Endothelial cell of umbilical vein (primary cell): ENCODE measurements at regions not wholly inside any gene's neighbourhood (a gene's known extent, or its start where the extent isn't known, plus 50 kb on each side); places are given as distances from the start of the nearest gene placed in this dataset.
"Not testable (repeated sequence)": the region's sequence is repeated elsewhere in the genome, so short reads cannot be mapped to it uniquely, and the experiment has no call there.

Source experiments
- BruUV-seq: library from RNA; stranded (reverse); fragments of 400-500 nt; replicated peaks from 2 replicates; lab custom pipeline; 2021; lab: Mats Ljungman, UMichigan
- CTCF ChIA-PET: fragments of 300-600, 350-600 bp; sonication (Branson Sonifier 250); formaldehyde crosslinking; loops from one replicate; lab custom pipeline; 2021; ENCODE audit warnings: antibody characterized with exemption, inconsistent platforms; lab: Charles Lee
- POLR2A ChIA-PET: fragments of 300-600, 350-600 bp; sonication (Branson Sonifier 250); formaldehyde crosslinking; loops from one replicate; lab custom pipeline; 2021; ENCODE audit warnings: antibody characterized with exemption, inconsistent platforms; lab: Charles Lee
- DNase-seq: peaks from one replicate; pipeline ENCODE4 v3.0.0-alpha.2; 2011; ENCODE audit warnings: low read depth, low spot score
- FAIRE-seq: peaks from 2 replicates; lab custom pipeline; 2011; peaks lifted over from hg19 to GRCh38; lab: Jason Lieb, UNC
- H2AFZ ChIP-seq: 2 replicates; pipeline ENCODE4 v1.6.0; 2012; ENCODE audit warnings: low read depth, low read length, control low read depth, inconsistent platforms
- H3K27ac ChIP-seq: 2 replicates; pipeline ENCODE4 v1.5.1; 2011; ENCODE audit warnings: low read depth, mild to moderate bottlenecking, control low read depth, low read length, moderate library complexity; ENCODE audit not compliant: insufficient read depth
- H3K27me3 ChIP-seq, 2 experiments: 2 replicates each; pipeline versions ENCODE4 v1.6.0 to v1.6.1; 2011; ENCODE audit warnings: low read length in 2 of 2, mixed read lengths in 1 of 2; ENCODE audit not compliant: control insufficient read depth in 2 of 2, insufficient read depth in 2 of 2
- H3K36me3 ChIP-seq, 2 experiments: 2 replicates in 1 of 2; 3 replicates in 1 of 2; pipeline ENCODE4 v1.5.1; 2011; ENCODE audit warnings: low read length in 2 of 2, mild to moderate bottlenecking in 1 of 2, moderate library complexity in 1 of 2; ENCODE audit not compliant: control insufficient read depth in 2 of 2, insufficient read depth in 2 of 2; ENCODE audit errors: extremely low read depth in 1 of 2
- H3K4me1 ChIP-seq: 3 replicates; pipeline ENCODE4 v1.5.1; 2011; ENCODE audit warnings: mild to moderate bottlenecking, low read length; ENCODE audit not compliant: control insufficient read depth, insufficient read depth; ENCODE audit errors: extremely low read depth
- H3K4me2 ChIP-seq: 2 replicates; pipeline ENCODE4 v1.6.1; 2011; ENCODE audit warnings: low read length, control low read depth, mixed read lengths; ENCODE audit not compliant: insufficient read depth
- H3K4me3 ChIP-seq, 3 experiments: fragments of 200-600 bp in 1 of 3; sonication (generic), shearing (Covaris generic) in 1 of 3; replicated peaks in 1 of 3; 2 replicates each; pipeline ENCODE4 v1.5.1; 2011 to 2016; ENCODE audit warnings: control low read depth in 3 of 3, low read length in 3 of 3, mild to moderate bottlenecking in 2 of 3, inconsistent platforms in 1 of 3, low read depth in 1 of 3, moderate library complexity in 1 of 3; ENCODE audit not compliant: insufficient read depth in 1 of 3
- H3K79me2 ChIP-seq: 2 replicates; pipeline ENCODE4 v1.6.0; 2012; ENCODE audit warnings: low read length, inconsistent platforms; ENCODE audit not compliant: control insufficient read depth, insufficient read depth
- H3K9ac ChIP-seq: replicated peaks from 2 replicates; pipeline ENCODE3; 2011; ENCODE audit warnings: low read length, control low read depth; ENCODE audit not compliant: insufficient read depth; ENCODE audit errors: extremely low read depth
- H3K9me1 ChIP-seq: replicated peaks from 3 replicates; pipeline ENCODE4 v1.6.0; 2011; ENCODE audit warnings: mild to moderate bottlenecking, low read length; ENCODE audit not compliant: control insufficient read depth, insufficient read depth; ENCODE audit errors: extremely low read depth
- H3K9me3 ChIP-seq: replicated peaks from 2 replicates; pipeline ENCODE4 v1.5.1; 2012; ENCODE audit warnings: low read length, inconsistent platforms; ENCODE audit not compliant: control insufficient read depth, insufficient read depth
- H4K20me1 ChIP-seq: replicated peaks from 2 replicates; pipeline ENCODE3; 2011; ENCODE audit warnings: mild to moderate bottlenecking, low read length; ENCODE audit not compliant: control insufficient read depth, insufficient read depth; ENCODE audit errors: extremely low read depth
- dilution Hi-C: fragments of 300-500 bp; cut with MboI; formaldehyde crosslinking; loops from one replicate; pipeline ENCODE4 v1.15.0; 2019; ENCODE audit warnings: low sequenced_read_pairs; ENCODE audit not compliant: extremely low pct_ligation_motif_present
- intact Hi-C: fragments of 100-400 bp; cut with micrococcal nuclease; formaldehyde crosslinking; loops from one replicate; pipeline ENCODE4 v1.10.0; 2022

DNA sequence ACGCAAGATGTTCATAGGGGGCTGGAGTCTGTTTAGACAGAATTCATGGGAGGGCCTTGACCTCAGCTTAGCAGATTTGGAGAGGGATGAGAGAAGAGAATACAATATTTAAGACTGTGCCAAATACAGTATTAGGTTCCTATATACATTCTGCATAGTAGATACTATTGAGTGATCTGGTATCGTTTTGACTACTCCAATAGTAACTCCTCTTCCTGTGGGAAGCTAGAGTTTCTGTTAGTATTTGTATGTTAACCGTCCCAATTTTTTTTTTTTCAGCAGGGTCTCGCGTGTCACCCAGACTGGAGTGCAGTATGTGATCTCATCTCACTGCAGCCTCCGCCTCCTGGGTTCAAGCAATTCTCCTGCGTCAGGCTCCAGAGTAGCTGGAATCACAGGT lies 65.2 kb upstream of the FAM153A start:
- DNase-seq, intact Hi-C loops, POLR2A ChIA-PET, H3K4me2 ChIP-seq, FAIRE-seq, BruUV-seq, H3K9me1 ChIP-seq, CTCF ChIA-PET, H3K4me1 ChIP-seq, H3K4me3 ChIP-seq, H3K9ac ChIP-seq, H3K27ac ChIP-seq, H3K9me3 ChIP-seq, H2AFZ ChIP-seq, H3K36me3 ChIP-seq, H3K27me3 ChIP-seq, H3K79me2 ChIP-seq, H4K20me1 ChIP-seq, dilution Hi-C loops: not testable (repeated sequence)

DNA sequence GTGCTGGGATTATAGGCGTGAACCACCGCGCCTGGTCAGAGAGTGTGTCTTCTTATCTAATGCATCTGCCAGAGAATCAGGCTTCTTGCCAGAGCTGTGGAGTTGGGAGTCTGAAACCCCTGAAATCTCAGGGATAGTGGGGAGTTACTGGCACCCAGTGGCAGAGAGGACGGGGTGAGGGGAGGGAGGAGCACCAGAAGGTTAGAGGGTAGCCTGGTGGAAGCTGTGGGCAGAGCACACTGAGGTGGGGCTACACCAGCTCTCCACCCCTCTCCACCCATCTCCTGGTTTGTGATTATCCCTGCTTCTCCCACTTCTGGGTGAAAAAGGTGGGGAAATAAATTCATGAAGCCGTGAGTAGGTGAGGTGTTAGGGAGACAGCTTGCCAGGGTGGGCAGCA lies 63.9 kb upstream of the FAM153A start:
- H3K79me2 ChIP-seq, H3K4me2 ChIP-seq, H3K27me3 ChIP-seq, H3K27ac ChIP-seq, DNase-seq, intact Hi-C loops, H3K9me1 ChIP-seq, H3K36me3 ChIP-seq, H3K4me3 ChIP-seq, H3K4me1 ChIP-seq, CTCF ChIA-PET, POLR2A ChIA-PET, FAIRE-seq, dilution Hi-C loops, H4K20me1 ChIP-seq, H2AFZ ChIP-seq, H3K9me3 ChIP-seq, BruUV-seq, H3K9ac ChIP-seq: not testable (repeated sequence)

DNA sequence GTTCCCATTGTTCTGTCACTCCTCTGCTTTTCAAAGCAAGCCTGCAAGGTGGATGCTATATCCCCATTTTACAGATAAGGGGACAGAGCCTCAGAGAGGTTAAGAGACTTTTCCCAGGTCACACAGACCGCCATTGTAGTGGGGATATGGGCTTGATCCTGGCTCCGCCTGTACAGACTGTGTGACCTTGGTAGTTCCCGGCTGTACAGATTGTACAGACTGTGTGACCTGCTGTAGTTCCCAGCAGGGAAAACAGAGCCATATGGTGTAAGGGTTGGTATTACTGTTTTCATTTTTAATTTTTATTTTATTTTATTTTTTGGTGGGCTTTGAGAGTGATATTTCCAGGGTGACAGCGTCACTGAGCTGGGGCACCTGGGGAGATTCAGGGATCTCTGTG lies 63.2 kb upstream of the FAM153A start:
- BruUV-seq, H3K9me3 ChIP-seq, H3K79me2 ChIP-seq, FAIRE-seq, dilution Hi-C loops, H4K20me1 ChIP-seq, H2AFZ ChIP-seq, H3K4me1 ChIP-seq, DNase-seq, H3K4me3 ChIP-seq, POLR2A ChIA-PET, H3K36me3 ChIP-seq, H3K27me3 ChIP-seq, intact Hi-C loops, H3K9ac ChIP-seq, H3K4me2 ChIP-seq, CTCF ChIA-PET, H3K9me1 ChIP-seq, H3K27ac ChIP-seq: not testable (repeated sequence)

DNA sequence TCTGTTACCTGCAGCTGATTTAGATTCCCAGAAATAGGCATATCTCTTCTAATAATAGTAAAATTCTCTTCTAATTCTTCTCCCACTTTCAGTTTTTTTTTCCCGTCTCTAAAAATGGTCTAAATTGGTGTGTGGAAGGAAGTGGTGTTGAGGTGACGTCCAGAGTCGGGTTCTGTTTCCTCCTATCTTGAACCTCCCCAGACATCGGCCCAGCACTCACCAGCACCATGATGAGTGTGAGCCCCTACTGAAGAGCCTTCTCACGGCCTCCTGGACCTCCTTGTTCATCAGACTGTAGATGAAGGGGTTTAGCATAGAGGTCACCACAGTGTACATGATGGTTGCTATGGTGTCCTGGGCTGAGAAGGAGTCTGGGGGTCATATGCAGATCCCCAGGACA lies 53.5 kb upstream of the FAM153A start:
- H3K9ac ChIP-seq, H3K27me3 ChIP-seq, intact Hi-C loops, H3K27ac ChIP-seq, H4K20me1 ChIP-seq, H2AFZ ChIP-seq, POLR2A ChIA-PET, DNase-seq, BruUV-seq, H3K9me1 ChIP-seq, H3K9me3 ChIP-seq, CTCF ChIA-PET, H3K4me3 ChIP-seq, H3K36me3 ChIP-seq, dilution Hi-C loops, FAIRE-seq, H3K4me2 ChIP-seq, H3K4me1 ChIP-seq, H3K79me2 ChIP-seq: not testable (repeated sequence)
